ENCODE measurements at regions not wholly inside any gene's neighbourhood (a gene's known extent, or its start where the extent isn't known, plus 50 kb on each side); places are given as distances from the start of the nearest gene placed in this dataset.

GRCh38 chr13:86080340-86080995 lies 281.2 kb upstream of the SLITRK6 start:
- no peaks in the 10 kb centered on the region for H3K23me2 ChIP-seq (ENCODE audit: insufficient read length, low read depth, low read length, poor library complexity, severe bottlenecking)
- no peak for DNase-seq
- H2BK12ac ChIP-seq (ENCODE audit: insufficient read length, low read depth, low read length) = no peak overlapping the region
- H2BK20ac ChIP-seq (ENCODE audit: low read depth, low read length, poor library complexity, severe bottlenecking) = no peak overlapping the region
- H3K27ac ChIP-seq (ENCODE audit: insufficient read length, low read depth, low read length) = no peak overlapping the region
- H3K4me2 ChIP-seq (ENCODE audit: insufficient read depth, insufficient read length, low read length) = no peak overlapping the region
- Mint-ChIP-seq H3K4me3 (no peak overlapping the region), H3K27me3 (ENCODE audit: low read depth) (no peaks in the 10 kb centered on the region), H3K4me1 (no peaks in the 10 kb centered on the region), H3K27ac (no peak overlapping the region), H3K36me3 (ENCODE audit: insufficient read depth in 1 of 3, low read depth in 3 of 3) (no peaks in the 10 kb centered on the region), H3K9me3 (no peaks in the 10 kb centered on the region; a peak in 1 of 5 replicates)
- H4K8ac ChIP-seq (replicated peaks; ENCODE audit: insufficient read length, low read depth, low read length) = no peak overlapping the region
- no peak overlapping the region for H3K18ac ChIP-seq (ENCODE audit: insufficient read length, low read depth, low read length)
- H3K56ac ChIP-seq (ENCODE audit: insufficient read length, low read depth, low read length) = no peak overlapping the region
- H3K4ac ChIP-seq (ENCODE audit: low read depth, low read length) = no peak overlapping the region
- TF ChIP-seq, protein P1, sequence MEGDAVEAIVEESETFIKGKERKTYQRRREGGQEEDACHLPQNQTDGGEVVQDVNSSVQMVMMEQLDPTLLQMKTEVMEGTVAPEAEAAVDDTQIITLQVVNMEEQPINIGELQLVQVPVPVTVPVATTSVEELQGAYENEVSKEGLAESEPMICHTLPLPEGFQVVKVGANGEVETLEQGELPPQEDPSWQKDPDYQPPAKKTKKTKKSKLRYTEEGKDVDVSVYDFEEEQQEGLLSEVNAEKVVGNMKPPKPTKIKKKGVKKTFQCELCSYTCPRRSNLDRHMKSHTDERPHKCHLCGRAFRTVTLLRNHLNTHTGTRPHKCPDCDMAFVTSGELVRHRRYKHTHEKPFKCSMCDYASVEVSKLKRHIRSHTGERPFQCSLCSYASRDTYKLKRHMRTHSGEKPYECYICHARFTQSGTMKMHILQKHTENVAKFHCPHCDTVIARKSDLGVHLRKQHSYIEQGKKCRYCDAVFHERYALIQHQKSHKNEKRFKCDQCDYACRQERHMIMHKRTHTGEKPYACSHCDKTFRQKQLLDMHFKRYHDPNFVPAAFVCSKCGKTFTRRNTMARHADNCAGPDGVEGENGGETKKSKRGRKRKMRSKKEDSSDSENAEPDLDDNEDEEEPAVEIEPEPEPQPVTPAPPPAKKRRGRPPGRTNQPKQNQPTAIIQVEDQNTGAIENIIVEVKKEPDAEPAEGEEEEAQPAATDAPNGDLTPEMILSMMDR (conservative IDR thresholded peaks at IDR 0.05) = no peak
- H2AFZ ChIP-seq (ENCODE audit: low read length) = no peak overlapping the region
- H2BK5ac ChIP-seq (ENCODE audit: insufficient read length, low read length) = no peak overlapping the region
- no CpG with 5 or more reads among the region's 2 CpGs for WGBS (ENCODE audit: extremely low coverage, insufficient read length, low lambda C conversion rate)
- no peaks in the 10 kb centered on the region for H4K20me1 ChIP-seq (ENCODE audit: control insufficient read depth, insufficient read depth, insufficient read length)
- H4K5ac ChIP-seq (ENCODE audit: insufficient read length, low read depth, low read length) = no peak overlapping the region
- H2AK5ac ChIP-seq (ENCODE audit: insufficient read length, low read length) = no peak overlapping the region
- no peak overlapping the region for H3T11ph ChIP-seq (ENCODE audit: low read length)
- H3K14ac ChIP-seq (ENCODE audit: insufficient read depth, low read length) = no peak overlapping the region
- no peaks in the 10 kb centered on the region for H3K4me1 ChIP-seq (ENCODE audit: insufficient read depth, low read length)
- no peaks in the 10 kb centered on the region for H3K9me3 ChIP-seq (ENCODE audit: control insufficient read depth, low read depth, low read length)
- no peaks in the 10 kb centered on the region for H3K79me1 ChIP-seq (ENCODE audit: insufficient read depth, low read depth, low read length, poor library complexity, severe bottlenecking)
- H4K91ac ChIP-seq (ENCODE audit: insufficient read length, low read depth, low read length) = no peak overlapping the region
- H3K23ac ChIP-seq (ENCODE audit: insufficient read length, low read depth, low read length) = no peak overlapping the region
- no peaks in the 10 kb centered on the region for H3K79me2 ChIP-seq (ENCODE audit: insufficient read depth, low read length)
- H2BK120ac ChIP-seq (ENCODE audit: low read depth, low read length, poor library complexity, severe bottlenecking) = no peak overlapping the region
- no peak overlapping the region for H3K9ac ChIP-seq (ENCODE audit: extremely low read depth, insufficient read length, low read length)
- no peaks in the 10 kb centered on the region for H3K27me3 ChIP-seq (ENCODE audit: insufficient read depth, low read length)
- no peak overlapping the region for H2BK15ac ChIP-seq (ENCODE audit: low read depth, low read length)

Data from H9 (cell line).